Hematopoietic multipotent progenitor cell (in vitro differentiated cells): ENCODE measurements at regions not wholly inside any gene's neighbourhood (a gene's known extent, or its start where the extent isn't known, plus 50 kb on each side); places are given as distances from the start of the nearest gene placed in this dataset.
"Not testable (repeated sequence)": the region's sequence is repeated elsewhere in the genome, so short reads cannot be mapped to it uniquely, and the experiment has no call there.

Experiments
- DNase-seq, 3 donors: peaks; one replicate each; pipeline ENCODE4 v3.0.0-alpha.2; 2011 to 2015; ENCODE audit warnings: low read depth in 2 of 3, low spot score in 2 of 3

DNA sequence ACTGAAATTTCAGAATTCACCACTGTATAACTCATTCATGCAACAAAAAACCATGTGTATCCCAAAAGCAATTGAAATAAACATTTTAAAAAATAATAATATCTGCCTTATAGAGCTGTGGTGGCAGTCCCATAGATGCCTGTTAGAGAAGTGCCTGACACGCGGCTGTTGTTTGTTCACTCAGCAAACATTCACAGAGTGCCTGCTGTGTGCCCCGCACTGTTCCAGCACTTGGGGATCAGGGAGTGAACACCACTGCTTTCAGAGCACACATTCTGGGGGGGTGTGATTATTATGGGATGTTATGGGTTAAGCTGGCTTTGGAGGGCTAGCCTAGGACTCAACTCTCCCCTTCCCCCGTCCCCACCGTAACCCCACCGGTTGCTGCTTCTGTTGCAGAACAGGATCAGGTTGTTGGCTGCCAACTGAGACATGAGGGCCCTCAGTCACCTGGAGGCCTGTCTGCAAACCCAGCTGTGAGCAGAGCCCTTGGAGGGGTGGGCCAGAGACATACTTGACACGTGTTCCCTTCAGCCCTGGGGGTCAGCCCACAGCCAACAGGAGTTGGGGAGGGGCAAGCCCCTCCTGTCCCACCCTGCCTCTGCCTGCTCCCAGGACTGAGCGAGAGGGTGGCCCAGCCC is 103.3 kb upstream of the CIBAR2 start:
- no peak for DNase-seq

DNA sequence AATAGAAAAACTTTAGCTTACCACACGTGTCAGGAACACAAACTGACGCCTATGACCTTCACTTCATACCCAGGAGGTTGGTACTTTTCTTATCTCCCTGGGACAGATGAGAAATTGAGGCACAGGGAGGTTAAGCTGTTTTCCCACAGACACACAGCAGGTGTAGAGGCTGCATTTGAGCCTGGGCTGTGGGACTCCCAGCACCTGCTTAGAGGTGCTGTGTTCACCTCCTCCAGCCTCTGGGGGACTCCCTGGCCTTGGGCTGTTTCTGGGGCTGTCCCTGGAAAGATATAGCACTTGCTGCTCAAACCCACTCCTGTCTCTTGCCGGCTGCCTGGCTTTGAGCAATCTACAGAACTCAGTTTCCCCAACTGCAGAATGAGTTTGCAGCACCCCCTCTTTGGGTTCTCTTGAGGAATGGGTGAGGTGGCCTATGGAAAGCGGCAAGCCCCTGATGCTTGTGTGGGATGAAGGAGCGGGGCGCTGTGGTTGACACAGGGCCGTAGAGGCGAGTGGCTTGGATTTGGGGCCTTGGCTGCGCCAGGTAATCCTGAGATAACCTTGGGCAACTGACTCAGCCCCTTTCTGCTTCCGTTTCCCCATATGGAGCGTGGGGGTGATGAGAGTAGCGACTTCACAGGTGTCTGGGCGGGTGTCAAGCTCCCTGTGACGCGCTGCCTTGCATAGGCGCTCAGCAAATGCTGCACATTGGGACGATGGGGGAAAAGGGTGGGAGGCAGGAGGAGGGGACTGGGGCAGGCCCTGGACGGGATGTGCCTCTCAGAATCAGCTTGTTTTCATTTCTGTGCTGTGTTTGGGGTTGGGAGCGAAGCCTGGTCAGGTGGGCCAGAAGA is 104.5 kb upstream of the CIBAR2 start:
- no peak for DNase-seq

DNA sequence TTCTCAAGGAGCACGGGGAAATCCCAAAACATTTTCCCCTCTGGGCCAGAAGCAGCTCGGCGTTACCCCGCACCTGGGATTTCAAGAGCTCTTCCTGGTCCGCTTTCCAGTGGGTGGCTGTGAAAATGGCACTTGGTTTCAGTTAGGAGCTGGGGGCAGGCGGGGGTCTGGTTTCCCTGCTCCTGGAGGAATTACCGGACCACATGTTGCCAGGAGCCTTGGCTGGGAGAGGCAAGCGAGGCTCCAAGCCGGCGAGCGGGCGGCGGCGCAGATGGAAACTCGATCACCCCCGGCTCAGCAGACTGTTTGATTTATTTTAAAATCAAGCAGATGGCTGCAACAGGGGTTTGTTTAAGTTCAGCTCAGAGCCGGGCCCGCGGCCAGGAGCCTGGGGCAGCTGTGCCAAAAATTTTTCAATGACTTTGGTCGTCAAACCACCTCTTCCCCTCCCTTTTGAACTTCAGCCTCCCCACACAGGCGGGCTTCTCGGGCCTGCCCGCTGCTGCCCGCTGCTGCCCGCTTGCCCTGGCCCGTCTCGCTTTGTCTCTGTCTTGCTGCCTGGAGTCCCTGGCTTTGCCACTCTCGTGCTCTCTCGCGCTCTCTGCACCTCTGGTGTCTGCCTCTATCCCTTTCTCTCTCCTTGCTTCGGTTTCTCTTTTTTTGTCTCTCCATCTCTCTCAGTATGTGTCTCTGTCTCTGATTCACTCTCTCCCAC is 108.0 kb upstream of the CIBAR2 start:
- DNase-seq: no peak

DNA sequence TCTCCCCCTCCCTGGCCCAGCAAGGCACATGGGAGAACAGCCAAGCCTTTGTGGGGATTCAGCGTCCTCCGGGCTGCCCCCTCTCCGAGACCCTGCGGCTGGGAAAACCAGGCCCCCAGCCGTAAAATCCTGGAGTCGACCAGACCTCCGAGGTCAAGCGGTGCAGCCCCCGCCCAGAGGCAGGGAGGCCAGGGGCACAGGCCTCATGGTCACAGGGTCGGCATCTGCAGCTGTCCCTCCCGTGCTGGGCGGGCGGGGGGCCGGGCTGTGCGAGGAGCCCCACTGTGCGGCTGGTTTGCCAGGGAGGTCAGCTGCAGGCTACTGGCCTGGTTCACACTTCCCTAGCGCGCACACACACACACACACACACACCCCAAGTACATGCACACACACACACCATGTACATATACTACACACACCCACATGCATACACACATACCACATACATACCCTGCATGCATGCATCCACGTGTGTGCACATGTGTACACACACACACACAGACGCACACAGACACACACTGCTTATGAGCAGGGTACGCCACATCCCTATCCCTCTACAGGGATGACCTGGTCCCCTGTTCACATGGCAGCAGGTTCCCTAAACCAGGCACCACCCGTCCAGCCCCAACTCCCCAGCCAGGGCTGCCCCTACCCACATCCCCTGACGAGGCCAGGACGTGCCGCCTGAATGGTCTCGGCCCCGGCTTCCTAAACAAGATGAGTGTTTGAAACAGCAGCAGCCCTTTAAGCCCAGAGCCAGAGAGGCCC is 108.9 kb upstream of the CIBAR2 start:
- DNase-seq: no peak

DNA sequence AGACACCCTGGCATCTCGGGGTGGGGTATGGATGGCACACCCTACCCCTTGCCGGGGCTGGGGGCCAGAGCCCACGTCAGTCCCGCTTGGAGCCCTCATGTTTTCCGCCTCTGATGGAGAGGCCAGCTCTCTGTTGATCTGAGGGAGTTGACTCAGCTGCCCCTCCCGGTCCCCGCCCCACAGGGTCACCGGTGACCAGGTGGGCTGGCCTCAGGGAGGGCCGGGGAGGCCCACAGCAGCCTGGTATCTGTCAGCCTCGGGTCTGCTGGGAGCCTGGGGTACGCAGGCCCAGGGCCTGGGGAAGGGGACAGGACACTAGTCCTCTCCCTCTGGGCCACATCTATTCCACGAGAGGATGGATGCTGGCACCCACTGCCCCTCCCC is 109.5 kb upstream of the CIBAR2 start:
- no peak for DNase-seq

DNA sequence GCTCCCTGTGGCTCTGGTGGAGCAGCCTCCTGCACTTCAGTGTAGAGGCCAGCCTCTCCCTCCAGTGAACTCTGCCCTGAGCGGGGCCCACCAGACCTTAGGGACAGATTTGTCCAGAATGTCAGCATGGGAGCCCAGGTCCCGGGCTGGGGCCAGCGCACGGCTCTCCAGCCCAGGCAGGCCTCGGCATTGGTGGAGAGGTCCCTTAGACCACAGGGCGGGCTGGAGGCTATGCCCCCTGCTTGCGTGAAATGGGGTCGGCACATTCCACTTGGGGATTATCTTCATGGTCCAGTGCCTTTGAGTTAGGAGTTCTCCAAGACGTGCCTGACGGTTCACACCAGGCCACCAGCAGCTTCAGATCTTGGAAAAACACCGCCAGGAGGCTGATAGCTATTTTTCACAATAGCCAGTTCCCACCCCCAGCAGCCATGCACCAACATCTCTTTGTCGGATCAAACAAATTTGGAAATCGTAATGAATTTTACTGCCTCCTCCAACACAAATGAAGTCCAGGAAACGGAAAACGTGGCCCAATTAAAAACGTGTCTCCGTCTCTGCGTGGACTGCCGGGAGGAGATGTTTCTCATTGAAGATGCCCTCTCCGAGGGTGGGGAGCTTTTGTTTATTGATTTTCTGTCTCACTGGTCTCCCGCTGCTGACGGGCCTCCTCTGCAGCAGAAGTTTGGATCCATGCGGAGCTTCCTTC is 110.0 kb upstream of the CIBAR2 start:
- no peak for DNase-seq

DNA sequence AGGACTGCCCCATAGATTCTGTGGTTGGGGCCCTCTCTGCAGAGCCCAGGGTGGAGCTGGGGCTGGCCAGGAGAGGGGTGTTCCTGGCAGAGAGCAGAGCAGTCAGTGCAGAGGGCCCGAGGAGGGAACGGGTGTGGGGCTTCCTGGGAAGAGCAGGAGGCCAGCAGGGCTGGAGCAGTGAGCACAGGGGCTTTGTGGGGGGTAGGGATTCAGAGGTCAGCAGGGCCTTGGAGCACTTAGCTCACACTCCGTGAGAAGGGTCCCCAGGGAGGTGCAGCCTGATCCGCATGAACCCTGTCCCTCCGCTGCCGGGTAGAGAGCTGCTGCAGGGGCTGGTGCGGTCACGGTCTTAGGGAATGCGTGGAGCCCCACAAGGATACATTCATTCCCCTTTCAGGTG is 113.0 kb upstream of the CIBAR2 start:
- DNase-seq: no peak

DNA sequence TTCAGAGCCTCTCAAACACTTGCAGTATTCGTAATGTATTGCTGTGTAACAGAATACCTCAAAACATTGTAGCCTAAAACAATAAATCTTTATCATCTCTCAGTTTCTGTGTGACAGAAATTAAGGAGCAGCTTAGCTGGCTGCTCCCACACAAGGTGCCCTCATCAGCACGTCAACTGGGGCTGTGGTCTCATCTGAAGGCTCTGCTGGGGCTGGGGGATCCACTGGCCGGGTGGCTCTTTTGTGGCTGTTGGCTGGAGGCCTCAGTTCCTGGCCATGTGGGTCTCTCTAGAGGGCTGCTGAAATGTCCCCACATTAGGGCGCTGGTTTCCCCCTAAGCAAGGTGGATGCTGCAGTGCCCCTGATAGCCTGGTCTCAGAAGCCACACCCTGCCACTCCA is 113.4 kb upstream of the CIBAR2 start:
- DNase-seq: no peak

DNA sequence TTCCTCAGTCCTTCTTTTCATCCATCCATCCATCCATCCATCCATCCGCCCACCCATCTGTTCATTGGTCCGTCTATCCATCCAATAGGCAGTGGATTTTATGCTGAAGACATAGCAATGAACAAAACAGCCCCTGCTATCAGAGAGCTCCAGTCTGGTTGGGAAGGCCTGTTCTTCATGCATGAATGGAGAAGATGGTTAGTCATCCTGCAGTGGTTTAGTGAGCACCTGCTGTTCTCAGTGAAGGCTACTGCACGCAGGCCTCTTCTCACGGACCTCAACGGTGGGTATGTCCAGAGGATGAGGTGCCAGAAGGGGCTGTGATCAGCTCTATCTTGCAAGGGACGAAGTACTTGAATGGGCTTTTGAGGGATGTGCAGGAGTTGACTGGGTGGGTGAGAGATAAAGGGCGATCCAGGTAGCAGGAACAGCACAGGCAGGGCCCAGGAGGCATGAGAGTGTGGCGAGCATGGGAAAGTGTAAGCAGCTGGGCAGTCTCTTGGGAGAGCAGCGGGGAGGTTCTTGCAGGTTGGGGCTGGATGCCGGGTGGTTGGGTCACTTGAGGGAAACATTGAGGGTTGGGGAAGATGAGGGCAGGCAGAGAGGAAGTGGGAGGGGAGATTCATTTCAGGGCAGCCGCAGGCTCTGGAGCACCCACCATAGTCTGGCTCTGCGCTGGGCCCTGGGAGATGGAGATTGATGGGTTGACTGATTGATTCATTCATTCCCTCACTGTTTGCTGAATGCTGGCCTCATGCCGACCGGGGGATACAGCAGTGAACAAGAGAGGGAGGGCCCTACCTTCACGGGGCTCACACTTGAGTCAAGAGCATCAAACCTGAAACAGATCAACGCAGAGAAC is 115.0 kb upstream of the CIBAR2 start:
- DNase-seq: no peak

DNA sequence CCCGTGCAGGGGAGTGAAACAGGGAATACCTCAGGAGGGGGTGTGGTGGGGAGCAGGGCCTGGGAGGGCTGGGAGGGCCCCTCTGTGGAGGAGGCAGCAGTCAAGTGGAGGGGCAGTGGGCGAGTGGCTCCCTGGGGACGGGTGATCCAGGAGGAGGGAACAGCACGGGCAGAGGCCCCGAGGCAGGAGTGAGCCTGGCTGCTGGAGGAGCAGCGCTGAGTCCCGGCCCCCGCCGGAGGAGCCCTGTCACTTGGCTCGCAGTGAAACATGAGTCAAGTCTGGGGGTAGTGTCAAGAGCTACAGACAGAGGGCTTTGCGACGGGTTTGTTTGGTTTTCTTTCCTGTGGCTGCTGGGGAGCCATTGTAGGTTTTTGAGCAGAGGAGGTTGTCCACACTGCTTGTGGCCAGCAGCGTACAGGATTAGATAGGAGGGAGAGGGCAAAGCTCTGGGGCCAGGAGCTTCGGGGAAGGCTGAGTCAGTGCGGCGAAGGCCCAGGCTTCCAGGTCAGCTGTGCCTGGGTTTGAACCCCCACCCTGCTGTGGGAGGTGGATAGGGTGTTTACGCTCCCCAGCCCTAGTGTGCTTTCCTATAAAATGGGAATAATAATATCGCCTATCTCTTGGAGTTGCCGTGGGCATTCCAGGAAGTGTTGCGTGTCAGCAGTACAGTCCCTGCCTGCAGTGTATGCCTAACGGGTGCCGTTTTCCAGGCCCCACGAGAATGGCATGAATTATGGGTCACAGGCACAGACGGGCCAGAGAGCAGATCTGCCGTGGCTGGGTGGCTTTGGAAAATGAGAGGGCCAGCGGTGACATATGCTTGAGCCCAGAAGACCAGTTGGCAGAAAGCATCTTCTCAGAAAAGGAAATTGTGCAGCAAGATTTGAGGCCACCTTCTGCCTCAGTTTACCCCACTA is 115.9 kb upstream of the CIBAR2 start:
- no peak for DNase-seq

DNA sequence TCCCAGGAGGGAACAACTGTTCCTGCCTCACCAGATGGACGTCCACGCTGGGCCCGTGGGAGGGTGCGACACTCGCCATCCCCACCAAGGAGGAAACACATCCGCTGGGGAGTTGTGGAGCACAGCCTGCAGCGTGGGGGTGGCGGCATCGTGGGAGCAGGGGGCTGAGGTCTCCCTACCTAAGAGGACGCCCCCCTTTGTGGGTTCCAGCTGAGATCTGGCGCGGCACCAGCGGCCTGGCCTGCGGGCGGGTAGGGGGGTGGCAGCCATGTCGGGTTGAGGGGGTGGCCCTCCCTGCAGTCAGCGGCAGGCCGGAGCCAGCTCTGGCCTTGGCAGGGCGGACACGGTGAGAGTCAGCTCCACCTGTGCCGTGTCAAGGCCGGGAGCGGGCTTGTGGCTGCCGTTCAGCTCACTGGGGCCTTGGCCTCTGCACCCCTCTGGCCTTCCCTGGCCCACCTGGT is 116.7 kb upstream of the CIBAR2 start:
- DNase-seq: no peak

DNA sequence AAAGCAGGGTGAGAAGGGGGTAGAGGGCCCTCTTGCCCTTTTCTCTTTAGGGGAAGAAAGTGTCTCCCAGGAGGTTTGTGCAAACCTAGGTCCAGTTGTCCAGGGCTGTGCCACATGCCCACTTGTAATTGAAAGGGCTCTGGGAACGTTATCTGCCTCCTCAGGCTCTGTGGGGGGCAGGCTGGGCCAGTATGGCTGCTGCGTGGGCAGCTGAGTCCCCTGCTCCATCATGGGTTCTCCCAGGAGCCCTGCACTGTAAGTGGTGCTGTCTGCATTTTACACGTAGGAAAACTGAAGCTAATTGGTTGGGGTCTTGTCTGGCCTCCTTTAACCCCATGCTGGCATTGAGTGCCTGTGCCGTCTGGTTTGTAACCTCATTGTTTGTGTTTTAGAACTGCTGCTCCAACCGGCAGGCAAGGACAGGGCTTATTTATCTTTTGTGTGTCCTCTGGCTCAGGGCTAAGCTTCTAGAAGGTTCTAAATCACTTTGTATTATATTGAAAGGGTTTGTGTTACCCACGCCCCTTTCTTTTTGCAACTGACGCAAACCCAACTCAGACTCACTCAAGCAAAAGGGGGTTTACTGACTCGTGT is 117.7 kb upstream of the CIBAR2 start:
- DNase-seq: no peak

DNA sequence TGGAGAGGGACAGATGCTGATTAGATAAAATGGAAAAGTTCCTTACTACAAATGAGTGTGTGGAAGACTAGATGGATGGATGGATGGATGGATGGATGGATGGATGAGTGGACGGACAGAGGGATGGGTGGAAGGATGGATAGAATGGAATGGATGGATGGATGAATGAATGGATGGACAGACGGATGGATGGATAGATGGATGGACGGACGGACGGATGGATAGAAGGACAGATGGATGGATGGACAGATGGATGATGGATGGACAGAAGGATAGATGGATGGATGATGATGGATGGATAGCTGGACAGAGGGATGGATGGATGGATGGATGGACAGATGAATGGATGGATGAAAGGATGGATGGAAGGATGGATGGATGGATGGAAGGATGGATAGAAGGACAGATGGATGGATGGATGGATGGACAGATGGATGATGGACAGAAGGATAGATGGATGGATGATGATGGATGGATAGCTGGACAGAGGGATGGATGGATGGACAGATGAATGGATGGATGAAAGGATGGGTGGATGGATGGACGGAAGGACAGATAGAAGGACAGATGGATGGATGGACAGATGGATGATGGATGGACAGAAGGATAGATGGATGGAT is 118.6 kb upstream of the CIBAR2 start:
- DNase-seq: not testable (repeated sequence)

DNA sequence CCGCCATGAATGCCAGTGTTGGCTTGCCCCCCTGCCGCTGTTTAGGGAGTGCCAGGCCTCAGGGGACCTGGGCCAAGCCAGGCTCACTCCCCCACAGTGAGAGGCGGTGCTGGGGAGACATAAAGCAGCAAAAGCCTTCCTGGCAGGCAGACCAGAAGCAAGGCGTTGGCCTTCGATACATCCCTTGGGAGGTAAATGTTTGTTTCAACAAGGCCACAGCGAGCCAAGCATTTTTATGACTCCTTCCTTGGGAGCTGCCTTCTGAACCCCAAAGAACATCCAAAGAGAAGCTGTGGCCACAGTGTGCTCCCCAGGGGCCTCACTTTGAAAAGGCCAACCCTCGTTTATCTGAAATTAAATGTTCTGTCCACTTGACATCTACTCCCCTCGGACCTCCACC is 119.7 kb upstream of the CIBAR2 start:
- no peak for DNase-seq

DNA sequence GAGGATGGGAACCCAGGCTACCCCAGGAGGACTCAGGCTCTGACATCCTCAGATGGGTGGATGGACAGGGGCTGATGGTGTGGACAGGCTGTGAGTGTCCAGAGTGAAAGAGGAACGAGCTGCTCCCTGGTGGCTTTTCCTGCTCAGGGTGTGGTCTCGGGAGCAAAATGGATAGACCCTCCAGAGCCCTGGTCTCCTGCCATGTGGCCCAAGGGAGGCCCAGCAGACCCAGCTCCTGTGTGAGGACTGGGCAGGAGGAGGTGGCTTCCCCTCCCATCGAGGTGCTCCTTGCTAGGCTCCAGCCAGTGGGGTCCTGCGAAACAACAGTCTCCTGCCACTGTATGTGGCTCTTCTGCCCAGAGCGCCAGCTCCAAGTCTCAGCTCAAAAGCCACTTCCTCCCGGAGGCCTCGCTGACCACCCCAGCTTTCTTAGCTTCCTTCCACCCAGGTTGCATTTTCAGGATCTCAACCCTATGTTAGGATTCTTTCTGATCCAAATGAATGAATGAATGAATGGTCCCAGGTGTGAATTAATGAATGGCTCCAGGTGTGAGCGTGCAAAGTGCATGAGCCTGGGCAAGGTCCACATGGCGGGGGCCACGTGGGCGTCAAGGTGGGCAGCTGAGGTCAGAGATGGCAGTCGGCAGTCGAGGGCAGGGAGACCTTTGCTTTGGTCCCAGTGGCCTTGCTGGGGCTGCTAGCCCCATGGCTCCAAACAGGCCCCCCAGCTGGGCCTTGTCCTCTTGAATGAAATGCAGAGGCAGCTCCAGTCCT is 120.3 kb upstream of the CIBAR2 start:
- DNase-seq: no peak

DNA sequence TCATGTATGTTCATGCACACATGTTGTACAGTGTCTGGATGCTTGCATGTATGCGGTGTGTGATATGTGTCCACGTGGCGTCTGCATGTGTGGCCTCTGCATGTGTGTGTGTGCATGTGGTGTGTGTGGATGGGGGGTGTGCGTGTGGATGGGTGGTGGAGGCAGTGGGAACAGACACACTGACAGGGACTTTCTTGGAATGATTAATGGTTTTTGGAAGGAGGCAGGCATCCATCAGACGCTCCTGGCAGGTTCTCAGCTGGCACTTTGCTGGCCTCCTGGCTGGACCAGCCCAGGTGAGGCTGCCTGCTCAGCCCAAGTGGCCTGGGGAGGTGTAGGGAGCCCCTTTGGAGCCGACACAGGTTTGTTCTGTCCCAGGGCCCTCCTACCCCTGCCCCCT is 121.2 kb upstream of the CIBAR2 start:
- DNase-seq: no peak
